ELF-1 (cell line): ENCODE measurements at regions not wholly inside any gene's neighbourhood (a gene's known extent, or its start where the extent isn't known, plus 50 kb on each side); places are given as distances from the start of the nearest gene placed in this dataset.

Experiments used
- DNase-seq: peaks from one replicate; pipeline ENCODE4 v3.0.0-alpha.2; 2016; ENCODE audit warnings: low read depth, low spot score

DNA sequence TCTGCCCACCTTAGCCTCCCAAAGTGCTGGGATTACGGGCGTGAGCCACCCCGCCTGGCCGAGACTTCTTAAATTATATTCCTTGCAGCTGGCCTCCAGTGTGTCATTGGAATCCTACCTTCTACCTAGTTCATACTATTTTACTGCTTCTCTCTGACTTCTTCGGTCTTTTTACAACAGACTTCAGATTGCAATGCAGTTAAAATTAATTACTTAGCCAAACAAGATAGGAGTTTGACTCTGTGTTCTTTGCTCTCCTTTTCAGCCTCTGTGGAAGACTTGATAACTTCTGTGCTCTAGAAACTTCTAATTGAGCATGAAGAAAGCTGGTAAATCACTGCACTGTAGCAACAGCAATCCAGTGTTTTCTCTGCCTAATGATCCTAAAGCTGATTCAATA lies 199.5 kb downstream of the GASK1B start:
- no peak for DNase-seq

DNA sequence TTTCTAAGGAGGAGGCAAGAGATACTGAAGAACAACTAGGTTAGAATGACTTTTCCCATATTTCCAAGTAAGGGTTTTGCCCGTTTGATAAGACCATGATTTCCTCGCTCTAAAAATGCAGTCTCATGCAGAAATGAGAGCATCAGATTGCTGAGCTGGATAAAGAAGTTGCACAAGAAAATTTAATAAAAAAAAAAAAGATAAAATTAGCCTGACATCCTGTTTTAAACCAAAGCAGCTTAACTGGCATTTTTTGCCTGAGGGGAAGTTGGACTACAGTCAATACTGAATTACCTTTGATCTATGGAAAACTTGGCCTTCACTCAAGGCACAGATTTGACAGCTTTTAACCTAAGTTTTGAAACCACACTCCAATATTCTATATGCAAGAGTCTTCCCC lies 208.4 kb downstream of the GASK1B start:
- no peak for DNase-seq

DNA sequence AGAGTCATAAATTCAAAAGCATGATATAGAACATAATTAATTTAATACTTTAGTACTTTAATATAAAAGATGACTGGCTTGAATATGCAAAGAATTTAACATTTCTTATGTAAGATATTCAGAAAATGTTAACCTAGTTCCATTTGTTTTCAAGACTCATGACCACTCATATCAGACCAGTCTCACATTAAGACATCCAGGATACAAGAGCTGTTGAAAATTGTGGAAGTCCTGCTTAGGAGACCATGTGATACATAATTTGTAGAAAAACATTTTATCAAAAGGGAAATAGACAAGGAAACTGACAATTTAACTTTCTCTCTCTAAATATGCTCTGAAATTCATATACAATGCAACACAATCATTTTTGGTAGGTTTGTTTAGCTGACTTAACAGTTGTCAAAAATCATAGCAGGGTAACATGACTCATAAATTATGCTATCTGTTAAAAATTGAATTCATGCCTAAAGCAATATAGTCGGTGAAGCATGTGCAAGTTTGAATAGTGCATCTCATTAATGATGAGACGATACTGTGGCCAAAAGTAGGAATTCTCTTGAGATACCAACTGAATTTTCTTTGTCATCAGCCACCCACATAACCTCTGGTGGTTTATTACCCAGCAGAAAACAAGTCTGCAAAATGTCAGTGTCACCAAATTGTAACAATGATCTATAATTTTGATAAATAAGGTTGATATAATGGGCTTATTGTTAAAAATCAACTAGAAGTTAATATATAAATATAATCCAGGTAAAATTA lies 211.4 kb downstream of the GASK1B start:
- DNase-seq: no peak

DNA sequence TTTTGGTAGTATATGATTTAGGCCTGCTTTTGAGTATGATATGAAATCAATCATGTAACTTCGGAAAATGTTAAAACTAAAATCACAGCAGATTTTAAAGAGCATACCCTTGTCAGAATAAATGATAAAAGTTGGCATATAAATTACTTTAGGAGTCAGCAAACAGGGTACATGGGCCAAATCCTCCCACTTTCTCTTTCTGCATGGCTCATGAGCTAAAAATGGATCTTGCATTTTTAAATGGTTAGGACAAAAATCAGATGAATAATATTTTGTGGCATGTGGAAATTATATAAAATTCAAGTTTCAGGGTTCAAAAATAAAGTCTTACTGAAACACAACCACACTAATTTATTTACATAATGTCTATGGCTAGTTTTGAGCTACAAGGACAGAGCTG lies 214.9 kb downstream of the GASK1B start:
- DNase-seq: no peak

DNA sequence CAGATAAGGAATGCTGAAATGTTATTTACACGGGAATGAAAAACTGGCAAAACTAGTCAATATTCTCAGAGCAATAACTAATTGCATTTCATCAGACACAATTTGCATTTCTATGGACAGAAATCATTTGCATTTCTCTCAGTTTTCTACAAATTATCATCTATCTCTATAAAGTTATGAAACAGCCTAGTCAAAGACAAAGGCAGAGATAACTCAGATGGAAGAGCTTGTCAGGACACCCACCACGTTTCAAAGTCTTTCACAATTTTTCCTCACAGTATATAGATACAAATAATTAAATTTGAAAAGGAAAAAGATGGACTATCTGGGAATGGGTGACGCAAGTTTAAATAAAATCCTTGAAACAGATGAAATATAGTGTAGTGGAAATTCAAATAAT lies 230.8 kb downstream of the GASK1B start:
- no peak for DNase-seq

DNA sequence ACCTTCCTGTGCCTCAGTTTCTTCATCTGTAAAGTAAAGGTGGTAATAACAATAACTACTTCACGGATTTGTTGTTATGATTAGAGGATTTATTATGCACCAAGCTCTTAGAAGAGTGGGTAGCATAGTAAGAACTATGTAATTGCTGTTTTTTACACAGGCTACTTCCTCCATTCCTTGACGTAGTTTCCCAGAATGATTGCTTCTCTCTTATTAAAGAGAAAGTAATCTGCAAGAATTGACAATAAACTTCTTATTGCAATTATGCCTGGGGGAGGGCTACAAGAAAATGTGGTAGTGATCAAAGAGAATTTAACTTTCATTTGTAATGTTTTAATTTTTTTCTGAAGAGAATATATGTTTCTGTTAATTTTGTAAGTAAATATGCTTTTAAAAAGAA lies 238.7 kb downstream of the GASK1B start:
- no peak for DNase-seq

DNA sequence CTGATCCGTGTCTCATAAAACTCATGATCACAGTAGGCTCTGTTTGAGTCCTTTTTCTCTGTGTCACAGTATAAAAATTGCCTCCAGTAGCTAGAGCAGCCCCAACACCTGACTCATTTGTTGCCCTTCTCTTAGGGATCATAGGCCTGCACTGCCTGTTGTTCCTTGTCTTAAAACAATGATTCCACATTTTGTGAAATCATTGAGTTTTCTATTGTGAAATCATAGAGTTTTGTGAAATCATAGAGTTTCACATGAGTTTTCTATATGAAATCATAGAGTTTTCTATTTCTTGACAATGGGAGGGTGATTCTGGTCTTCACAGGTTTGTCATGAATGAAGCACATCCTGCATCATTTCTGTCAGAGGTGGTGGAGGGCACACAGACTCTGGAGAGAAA lies 239.9 kb downstream of the GASK1B start:
- no peak for DNase-seq

DNA sequence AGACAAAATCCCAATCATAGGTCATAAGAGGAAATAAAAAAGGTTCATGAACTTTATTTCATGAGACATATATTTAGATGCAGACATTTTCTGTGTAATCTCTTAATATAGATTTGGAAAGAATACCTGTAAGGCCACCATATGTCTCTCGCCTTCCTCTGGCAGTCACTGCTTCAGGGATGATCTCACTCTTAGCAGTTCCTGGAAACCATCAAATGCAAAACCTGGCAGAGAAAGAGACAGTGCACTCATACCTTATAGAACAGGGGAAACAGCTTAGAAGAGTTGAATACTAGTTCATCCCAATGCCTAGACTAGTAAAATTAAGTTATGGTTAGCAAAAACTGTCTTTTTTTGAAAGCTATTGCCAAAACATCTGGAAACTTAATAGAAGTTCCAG lies 243.3 kb downstream of the GASK1B start:
- DNase-seq: no peak

DNA sequence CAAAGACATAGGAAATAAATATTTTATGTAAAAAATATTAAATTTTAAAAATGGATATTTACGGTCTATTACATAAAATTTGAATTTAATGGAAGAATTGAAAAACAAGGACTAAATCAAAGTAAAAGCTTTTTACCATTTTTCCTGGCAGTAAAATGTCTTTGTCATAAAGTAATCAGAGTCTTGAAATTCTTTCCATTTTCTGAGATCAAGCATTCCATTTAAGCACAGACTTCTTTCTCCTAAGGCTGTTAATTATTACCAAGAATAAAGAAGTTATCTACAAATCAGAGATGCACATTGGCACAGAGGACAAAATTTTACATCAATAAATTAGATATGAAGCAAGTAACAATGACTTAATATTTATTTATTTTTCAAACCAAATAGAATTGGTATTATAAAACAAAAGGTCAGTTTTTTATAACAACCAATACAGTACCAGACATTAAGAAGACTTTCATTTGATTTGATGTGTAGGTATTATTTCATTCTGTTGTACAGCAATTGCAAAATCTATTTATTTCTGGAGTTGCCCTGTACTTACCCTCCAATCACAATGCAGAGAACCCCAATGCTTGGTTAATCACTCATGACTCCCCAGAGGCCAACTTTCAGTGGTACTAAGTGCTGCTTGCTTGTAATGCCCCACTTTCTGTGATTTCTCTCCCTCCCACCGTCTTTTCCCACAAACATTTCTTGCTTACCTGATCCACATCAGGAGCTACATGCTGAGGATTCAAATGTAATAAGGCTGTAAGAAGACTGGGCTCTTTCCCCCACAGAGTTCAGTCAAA lies 254.6 kb downstream of the GASK1B start:
- DNase-seq: no peak

DNA sequence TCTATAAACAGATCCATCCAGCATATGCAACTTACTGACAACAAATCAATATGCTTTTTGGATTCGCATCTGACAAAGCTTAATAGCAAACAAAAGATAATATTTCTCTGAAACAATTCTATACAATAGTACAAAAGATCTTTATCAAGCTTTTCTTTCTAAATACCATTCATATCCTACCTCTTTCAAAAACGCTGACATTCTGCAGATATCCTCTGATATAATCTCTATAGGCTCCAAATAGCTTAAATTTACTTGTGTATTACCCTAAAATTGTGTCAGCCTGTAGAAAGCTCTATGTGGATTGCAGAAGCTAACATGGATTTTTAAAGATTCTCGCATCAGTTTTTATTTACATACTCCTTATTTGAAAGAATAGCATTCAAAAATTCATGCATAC lies 260.6 kb downstream of the GASK1B start:
- DNase-seq: no peak

DNA sequence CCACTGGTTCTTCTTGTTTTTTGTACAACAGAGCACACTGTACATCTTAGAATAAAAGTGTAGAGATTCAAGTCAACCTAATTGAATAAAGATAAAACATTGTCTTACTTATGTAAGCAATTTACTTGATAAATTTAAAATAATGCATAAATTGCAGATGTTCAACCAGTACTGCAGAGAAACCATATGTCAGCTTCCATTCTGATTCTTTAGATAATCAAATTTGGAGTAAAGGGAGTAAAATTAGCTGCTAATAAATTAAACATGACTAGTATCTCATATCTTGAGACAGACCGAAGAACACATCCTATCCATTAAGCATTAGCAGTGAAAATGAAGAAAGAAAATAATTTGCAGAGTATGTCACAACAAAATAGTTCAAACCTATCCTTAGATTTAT lies 261.2 kb downstream of the GASK1B start:
- DNase-seq: no peak

DNA sequence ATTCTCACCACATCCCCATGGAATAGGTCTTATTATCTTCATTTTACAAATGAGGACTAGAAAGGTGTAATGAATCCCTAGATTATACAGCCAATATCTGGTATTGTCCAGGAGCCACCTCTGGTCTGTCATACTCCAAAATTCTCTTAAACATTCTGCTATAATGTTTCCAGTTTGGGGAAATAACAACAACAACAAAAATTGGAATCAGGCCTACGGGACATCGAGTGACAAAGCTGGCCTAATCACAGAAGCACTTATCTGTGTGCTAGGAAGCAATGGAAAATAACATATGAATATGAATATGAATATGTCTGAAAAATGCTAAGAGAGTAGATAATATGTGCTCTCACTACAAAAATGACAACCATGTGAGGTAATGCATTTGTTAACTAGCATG lies 264.1 kb downstream of the GASK1B start:
- DNase-seq: no peak

DNA sequence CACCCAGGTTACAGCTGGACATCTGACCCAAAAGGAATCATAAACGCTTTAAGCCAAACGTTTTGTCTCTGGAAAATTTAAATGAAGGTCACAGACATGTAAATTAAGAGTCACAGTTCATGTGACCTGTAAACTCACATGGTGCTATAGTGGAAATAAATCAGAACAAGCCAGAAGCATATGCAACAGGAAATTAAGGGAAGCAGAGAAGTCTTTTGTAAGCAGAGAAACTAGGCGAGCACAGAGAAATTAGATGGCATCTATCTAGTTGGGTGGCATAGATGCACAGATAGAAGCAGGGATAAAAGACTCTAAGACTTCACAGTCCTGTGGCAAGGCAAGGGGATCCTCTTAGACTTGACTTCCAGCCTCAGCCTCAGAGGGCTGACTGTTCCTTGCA lies 264.8 kb downstream of the GASK1B start:
- no peak for DNase-seq

DNA sequence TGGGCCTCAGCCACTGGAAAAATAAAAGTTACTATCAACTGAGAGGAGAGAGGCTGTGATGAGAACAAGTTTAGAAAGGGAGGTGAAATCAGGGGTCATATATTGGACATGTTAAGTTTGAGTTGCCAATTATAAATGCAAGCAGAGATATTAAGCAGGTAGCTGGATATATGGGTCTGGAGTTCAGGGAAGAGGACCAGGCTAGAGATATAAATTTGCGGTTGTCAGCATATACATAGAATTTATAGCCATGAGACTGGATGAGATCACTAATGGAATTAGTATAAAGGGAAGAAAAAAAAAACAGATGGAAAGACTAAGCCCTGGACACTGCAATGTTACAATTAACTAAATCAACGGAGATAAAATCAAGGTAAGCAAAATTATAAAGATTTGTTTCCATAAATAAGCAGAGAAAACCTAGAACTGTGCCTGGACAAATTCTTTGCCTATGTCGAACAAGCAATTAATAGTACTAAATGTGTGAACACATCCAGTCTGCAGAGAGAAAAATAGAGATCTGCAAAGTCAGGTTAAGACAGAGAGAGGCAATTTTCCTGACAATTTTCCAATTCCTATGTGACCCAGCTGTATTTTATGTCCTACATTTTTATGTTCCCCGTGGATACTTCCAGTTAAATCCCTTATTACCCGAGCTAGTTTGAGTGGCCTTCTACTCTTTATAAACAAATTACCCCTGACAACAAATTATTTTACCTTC lies 265.4 kb downstream of the GASK1B start:
- no peak for DNase-seq

DNA sequence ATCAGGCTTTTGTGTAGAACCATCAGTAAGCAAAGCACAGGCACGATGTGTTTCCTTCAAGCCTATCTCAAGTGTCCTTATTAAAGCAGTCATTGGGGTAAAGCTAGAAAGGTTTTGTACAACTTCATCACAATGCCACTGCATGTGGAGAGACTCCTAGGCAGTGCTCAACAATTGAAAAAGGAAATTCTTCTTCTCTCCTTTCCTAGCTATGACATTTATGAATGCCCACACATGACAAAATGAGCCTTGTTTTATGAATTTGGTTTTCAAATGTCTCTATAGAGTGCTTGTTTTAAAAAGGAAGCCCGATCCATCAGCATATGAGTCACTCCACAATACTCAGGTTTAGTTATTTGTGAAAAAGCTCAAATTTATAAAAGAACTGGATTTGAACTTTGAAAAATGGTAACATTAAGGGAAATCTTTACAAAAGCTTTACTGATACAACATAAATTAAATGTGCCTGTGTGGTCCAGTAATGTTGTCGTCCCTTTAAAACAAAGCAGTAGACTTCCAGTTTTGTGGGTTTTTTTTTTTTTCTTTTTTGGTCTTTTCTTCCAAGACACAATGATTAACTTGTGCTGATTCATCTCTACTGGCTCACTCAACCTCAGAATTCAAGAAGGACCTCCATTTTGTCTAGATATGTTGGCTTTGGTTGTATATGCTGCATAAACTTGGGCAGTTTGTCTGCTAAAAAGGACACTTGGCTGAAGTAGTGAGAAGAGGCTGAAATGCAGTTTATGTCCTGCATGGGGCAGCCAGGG lies 273.8 kb downstream of the GASK1B start:
- no peak for DNase-seq

DNA sequence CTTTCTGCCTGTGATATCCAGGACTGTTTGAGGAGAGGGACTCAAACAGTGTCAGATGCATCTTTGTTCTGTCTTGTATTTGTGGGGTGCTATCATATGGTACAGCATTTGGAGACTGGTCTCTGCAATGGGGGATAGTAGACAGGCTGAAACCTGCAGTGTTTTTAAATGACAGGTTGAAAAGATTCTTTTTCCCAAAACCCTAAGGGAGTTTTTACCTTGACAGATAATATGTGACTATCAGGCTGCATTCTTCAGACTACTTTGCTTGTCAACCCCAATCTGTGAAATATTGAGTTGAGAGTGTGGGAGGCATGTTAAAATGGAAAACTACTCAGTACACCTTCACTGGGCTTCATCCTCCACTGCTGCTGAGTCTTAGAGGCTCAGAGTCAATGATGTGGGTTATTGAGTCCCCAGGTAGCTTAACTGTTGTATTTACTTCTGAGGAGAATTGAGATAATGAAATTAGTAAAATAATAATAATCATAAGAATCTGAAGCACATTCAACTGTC lies 274.9 kb downstream of the GASK1B start:
- DNase-seq: no peak

DNA sequence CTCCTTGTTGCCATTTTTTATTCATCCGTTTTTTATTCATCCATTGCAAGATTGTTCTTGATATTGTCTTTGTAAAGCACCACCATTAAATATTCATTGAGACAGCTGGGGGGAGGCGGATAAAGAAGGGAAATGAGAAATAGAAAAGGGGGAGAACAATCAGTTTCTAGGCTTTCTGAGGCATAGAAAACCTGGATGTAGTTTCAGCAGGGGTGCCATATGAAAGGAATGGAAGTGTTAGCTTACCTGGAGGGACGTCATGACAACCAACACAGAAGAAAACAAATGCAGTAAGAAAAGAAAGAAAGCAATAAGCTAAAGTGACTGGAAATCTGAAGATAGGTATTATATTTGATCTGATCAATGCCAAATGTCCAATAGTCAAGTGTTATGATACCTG lies 276.1 kb downstream of the GASK1B start:
- no peak for DNase-seq

DNA sequence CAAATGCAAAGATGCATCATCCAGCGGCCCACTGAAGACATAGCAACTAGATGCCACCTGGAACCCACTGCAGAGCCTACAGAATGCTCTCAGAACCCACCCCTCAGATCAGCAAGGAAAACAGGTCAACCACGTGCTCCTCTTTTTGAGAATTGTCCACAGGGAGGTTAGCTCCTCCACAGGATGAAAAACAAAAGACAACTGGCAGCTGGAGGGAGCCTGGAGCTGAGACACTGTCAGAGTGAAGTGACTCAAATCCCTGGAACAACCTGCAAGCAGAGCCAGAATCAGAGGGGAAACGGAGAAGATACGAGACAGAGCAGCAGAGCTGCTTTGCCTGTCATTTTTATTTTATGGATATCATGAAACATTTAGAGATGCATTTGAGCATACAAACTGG lies 277.6 kb downstream of the GASK1B start:
- peak; percentile 4 for DNase-seq

DNA sequence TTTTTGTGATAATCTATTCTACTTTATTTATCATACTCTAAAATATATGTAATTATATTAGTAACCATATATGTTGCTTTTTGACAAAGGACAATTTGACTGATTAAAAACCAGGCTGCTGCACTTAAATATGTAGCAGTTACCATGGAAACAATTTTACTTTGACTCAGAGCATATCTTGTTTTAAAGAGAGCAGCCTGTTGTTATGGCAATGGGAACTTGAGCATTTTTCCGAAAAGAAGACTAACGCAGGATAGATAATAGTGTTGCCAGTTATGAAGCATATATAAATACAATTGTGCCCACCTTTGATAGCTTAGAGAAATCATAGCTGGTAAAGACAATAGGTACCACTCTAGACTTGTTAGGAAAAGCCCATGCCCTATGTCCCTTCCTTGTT lies 283.0 kb downstream of the GASK1B start:
- no peak for DNase-seq

DNA sequence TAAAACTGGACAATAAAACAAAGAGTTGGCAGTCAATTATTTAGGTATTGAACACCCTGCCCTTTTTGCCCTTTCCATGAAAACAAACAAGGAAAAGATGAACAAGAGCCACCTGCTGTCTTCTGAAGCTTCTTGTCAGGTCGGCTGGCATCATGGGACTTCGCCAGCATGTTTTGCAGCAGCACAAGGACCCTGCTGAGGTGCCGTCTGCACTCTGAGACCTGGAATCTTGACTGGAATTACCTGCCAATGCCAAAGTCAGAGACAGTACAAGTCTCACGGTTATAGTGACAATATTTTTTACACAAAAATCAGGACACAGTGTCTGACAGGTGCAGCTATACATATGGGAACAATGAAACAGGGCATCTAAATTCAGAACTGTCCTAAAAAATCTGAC lies 284.5 kb downstream of the GASK1B start:
- DNase-seq: no peak

DNA sequence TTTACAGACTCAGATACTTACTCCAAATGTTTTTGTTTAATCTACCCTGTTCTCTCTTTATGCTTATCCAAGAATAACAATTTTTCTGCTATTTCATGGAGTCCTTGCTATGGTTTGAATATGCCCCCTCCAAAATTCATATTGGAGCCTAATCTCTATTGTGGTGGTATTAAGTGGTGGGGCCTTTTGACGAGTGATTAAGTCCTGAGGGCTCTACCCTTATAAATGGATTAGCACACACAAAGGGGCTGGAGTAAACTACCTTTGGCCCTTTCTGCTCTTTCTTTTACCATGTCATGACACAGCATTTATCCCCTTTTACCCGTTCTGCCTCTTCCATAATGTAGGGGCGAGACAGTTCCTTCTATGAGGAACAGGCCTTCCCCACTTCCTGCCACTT lies 285.5 kb downstream of the GASK1B start:
- no peak for DNase-seq

DNA sequence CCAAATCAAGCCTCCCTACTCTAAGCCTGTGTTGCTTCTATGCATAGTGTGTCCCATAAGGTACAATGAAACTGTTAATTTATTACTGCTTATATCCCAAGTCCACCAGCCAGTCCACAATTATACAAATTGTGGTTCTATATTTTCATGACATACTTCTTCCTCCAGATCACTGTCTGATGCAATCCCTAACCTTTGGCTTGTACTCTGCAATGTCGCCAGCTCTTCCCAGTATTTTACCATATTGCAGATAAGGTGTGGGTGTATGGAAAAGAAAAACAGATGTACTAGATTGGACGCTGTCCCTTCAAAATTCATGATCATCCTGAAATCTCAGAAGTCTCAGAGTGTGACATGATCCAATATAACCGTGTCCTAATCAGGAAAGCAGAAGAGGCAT lies 286.2 kb downstream of the GASK1B start:
- DNase-seq: no peak
